GM12878 (cell line): ENCODE measurements at regions not wholly inside any gene's neighbourhood (a gene's known extent, or its start where the extent isn't known, plus 50 kb on each side); places are given as distances from the start of the nearest gene placed in this dataset.

Experiments
- ATAC-seq: fragments of 200-7000 bp; cut with Tn5 transposase; 3 replicates; pipeline ENCODE4 v1.9.1; 2020; ENCODE audit warnings: mild to moderate bottlenecking, moderate library complexity
- BruUV-seq: library from RNA; stranded (reverse); fragments of 400-500 nt; replicated peaks from 2 replicates; lab custom pipeline; 2021; lab: Mats Ljungman, UMichigan
- CTCF ChIA-PET: fragments of 300-600 bp; sonication (Branson Sonifier 250); formaldehyde crosslinking; extraction: SDS; loops from one replicate; lab custom pipeline; 2021; ENCODE audit warnings: inconsistent platforms; lab: Yijun Ruan, JAX
- POLR2A ChIA-PET: fragments of 350-600 bp; formaldehyde crosslinking; extraction: SDS; loops from one replicate; lab custom pipeline; 2021; ENCODE audit warnings: inconsistent platforms; lab: Charles Lee
- RAD21 ChIA-PET: fragments of 300-600 bp; sonication (Branson Sonifier 250); formaldehyde crosslinking; loops from one replicate; lab custom pipeline; 2023; ENCODE audit warnings: antibody characterized with exemption; ENCODE audit not compliant: unreplicated experiment; lab: Charles Lee
- SMC1A ChIA-PET: fragments of 300-600 bp; sonication (Branson Sonifier 250); formaldehyde crosslinking; loops from one replicate; lab custom pipeline; 2023; ENCODE audit not compliant: unreplicated experiment, uncharacterized antibody; lab: Charles Lee
- DNase-seq: peaks from one replicate; pipeline ENCODE4 v3.0.0-alpha.2; 2011; ENCODE audit warnings: low read depth, low spot score
- FAIRE-seq: peaks from 3 replicates; lab custom pipeline; 2011; peaks lifted over from hg19 to GRCh38; lab: Jason Lieb, UNC
- H2AFZ ChIP-seq: 2 replicates; pipeline ENCODE4 v1.6.0; 2011; ENCODE audit warnings: low read depth, low read length, control low read depth; ENCODE audit not compliant: control insufficient read depth
- H3K27ac ChIP-seq: 2 replicates; pipeline ENCODE4 v1.5.1; 2011; ENCODE audit warnings: control low read depth; ENCODE audit not compliant: control insufficient read depth, insufficient read depth
- H3K27me3 ChIP-seq, 2 experiments: replicated peaks in 1 of 2; 2 replicates each; pipeline versions ENCODE4 v1.6.0 to v1.6.1; 2011; ENCODE audit warnings: low read length in 1 of 2; ENCODE audit not compliant: control insufficient read depth in 2 of 2, insufficient read depth in 2 of 2
- H3K36me3 ChIP-seq, 2 experiments: 2 replicates each; pipeline ENCODE4 v1.5.1; 2011; ENCODE audit warnings: low read length in 1 of 2; ENCODE audit not compliant: control insufficient read depth in 2 of 2, insufficient read depth in 2 of 2
- H3K4me1 ChIP-seq: 2 replicates; pipeline ENCODE4 v1.6.1; 2011; ENCODE audit warnings: mild to moderate bottlenecking, low read length, moderate library complexity, mixed read lengths; ENCODE audit not compliant: control insufficient read depth, insufficient read depth
- H3K4me2 ChIP-seq: 2 replicates; pipeline ENCODE4 v1.6.0; 2011; ENCODE audit warnings: control low read depth; ENCODE audit not compliant: control insufficient read depth, insufficient read depth
- H3K4me3 ChIP-seq: fragments of 200-600 bp; sonication (generic); 2 replicates; pipeline ENCODE4 v1.5.1; 2016
- H3K79me2 ChIP-seq: 2 replicates; pipeline ENCODE4 v1.6.0; 2011; ENCODE audit warnings: low read length; ENCODE audit not compliant: control insufficient read depth, insufficient read depth
- H3K9ac ChIP-seq: 2 replicates; pipeline ENCODE4 v1.8.0; 2011; ENCODE audit warnings: low read length, control low read depth, mixed read lengths; ENCODE audit not compliant: control insufficient read depth, insufficient read depth
- H3K9me3 ChIP-seq: replicated peaks from 3 replicates; pipeline ENCODE4 v1.5.1; 2011; ENCODE audit warnings: mild to moderate bottlenecking, low read length; ENCODE audit not compliant: control insufficient read depth, insufficient read depth
- H4K20me1 ChIP-seq: 2 replicates; pipeline ENCODE4 v1.6.0; 2011; ENCODE audit not compliant: control insufficient read depth, insufficient read depth
- CREB1 ChIP-seq: IDR thresholded peaks from 2 replicates; pipeline ENCODE4 v1.6.1; 2012; ENCODE audit warnings: low read depth, mild to moderate bottlenecking, inconsistent platforms
- CREM ChIP-seq: IDR thresholded peaks from 2 replicates; pipeline ENCODE4 v1.6.1; 2014; ENCODE audit warnings: antibody characterized with exemption, low read depth
- EED ChIP-seq: sonication (generic); IDR thresholded peaks from 2 replicates; pipeline ENCODE4 v1.6.1; 2016; ENCODE audit warnings: antibody characterized with exemption, low read depth
- FOS ChIP-seq: IDR thresholded peaks from 3 replicates; pipeline ENCODE4 v1.6.1; 2011; ENCODE audit warnings: borderline replicate concordance; ENCODE audit not compliant: insufficient read length; ENCODE audit errors: extremely low read depth
- GATAD2B ChIP-seq: fragments of 450-650 bp; conservative IDR thresholded peaks from 2 replicates; pipeline ENCODE4 v1.6.1; 2017; ENCODE audit warnings: low read depth, mild to moderate bottlenecking, moderate library complexity
- HDGF ChIP-seq: fragments of 450-650 bp; IDR thresholded peaks from 2 replicates; pipeline ENCODE4 v1.6.1; 2016; ENCODE audit warnings: antibody characterized with exemption
- KAT2A ChIP-seq: conservative IDR thresholded peaks from 2 replicates; pipeline ENCODE4 v1.6.1; 2011; ENCODE audit warnings: low read depth, low read length; ENCODE audit not compliant: control insufficient read depth
- NFYA ChIP-seq: IDR thresholded peaks from 2 replicates; pipeline ENCODE4 v1.6.1; 2011; ENCODE audit warnings: low read depth, mild to moderate bottlenecking, low read length, improper control_type of control experiment, borderline replicate concordance
- NFYB ChIP-seq: IDR thresholded peaks from 2 replicates; pipeline ENCODE4 v1.6.1; 2011; ENCODE audit warnings: low read depth, mild to moderate bottlenecking, low read length, improper control_type of control experiment, moderate library complexity; ENCODE audit not compliant: insufficient read depth
- PAX5 ChIP-seq: IDR thresholded peaks from 2 replicates; pipeline ENCODE4 v1.6.1; 2011; ENCODE audit warnings: low read depth, low read length, borderline replicate concordance
- RELA ChIP-seq: fragments of 450-650 bp; IDR thresholded peaks from 2 replicates; pipeline ENCODE4 v1.8.0; 2014; ENCODE audit warnings: borderline replicate concordance; ENCODE audit not compliant: partially characterized antibody
- SIN3A ChIP-seq: IDR thresholded peaks from 2 replicates; pipeline ENCODE4 v1.6.1; 2012; ENCODE audit warnings: low read depth, low read length, improper control_type of control experiment
- TAF1 ChIP-seq: IDR thresholded peaks from 2 replicates; pipeline ENCODE4 v1.6.1; 2011; ENCODE audit warnings: mild to moderate bottlenecking, low read depth, low read length, borderline replicate concordance
- TARDBP ChIP-seq: IDR thresholded peaks from 2 replicates; pipeline ENCODE4 v1.6.1; 2016; ENCODE audit warnings: borderline replicate concordance
- ZNF274 ChIP-seq: IDR thresholded peaks from one replicate; pipeline ENCODE4 v1.8.0; 2011; ENCODE audit not compliant: insufficient read length, insufficient read depth
- WGBS: methylation state at CpG from one replicate; pipeline ENCODE4 v1.1.6; 2016; ENCODE audit warnings: low lambda C conversion rate; ENCODE audit not compliant: insufficient replicate concordance, insufficient coverage; ENCODE audit errors: missing lambda C conversion rate; 5-methylcytosine and 5-hydroxymethylcytosine counted together
- in situ Hi-C: fragments of 300-500 bp; cut with MboI; formaldehyde crosslinking; loops from 9 replicates; pipeline ENCODE4 v1.14.3; 2018; ENCODE audit warnings: mixed read lengths
- intact Hi-C: fragments of 100-400 bp; cut with micrococcal nuclease; formaldehyde crosslinking; loops from one replicate; pipeline ENCODE4 v1.14.2; 2022; ENCODE audit not compliant: unreplicated experiment
- TF ChIP-seq, protein P1 (sequence below): fragments of 450-650 bp; IDR thresholded peaks from 2 replicates; pipeline ENCODE4 v1.6.1; 2018; ENCODE audit warnings: mild to moderate bottlenecking, low read depth, moderate library complexity; ENCODE audit not compliant: partially characterized antibody

- no peaks in the 10 kb centered on the region for H3K36me3 ChIP-seq
- H4K20me1 ChIP-seq = no peaks in the 10 kb centered on the region
- ATAC-seq (no peak), DNase-seq (no peak), FAIRE-seq (no peak)
- intact Hi-C loops (no loop called here), in situ Hi-C loops (no loop called here)
- H3K4me1 ChIP-seq = no peaks in the 10 kb centered on the region
- no peak overlapping the region for H2AFZ ChIP-seq
- ChIA-PET SMC1A (no interaction called here), RAD21 (no interaction called here), POLR2A (no interaction called here), CTCF (no interaction called here)
- no peak overlapping the region for H3K9ac ChIP-seq
- no peak overlapping the region for H3K4me3 ChIP-seq
- no peaks in the 10 kb centered on the region for H3K27me3 ChIP-seq
- WGBS = 54% methylated on average over 1 of the region's 1 CpG
- H3K9me3 ChIP-seq = no peaks in the 10 kb centered on the region; the same call in 2 of the 3 replicates
- BruUV-seq = no TSS peak
- H3K27ac ChIP-seq = no peak overlapping the region
- H3K79me2 ChIP-seq = no peaks in the 10 kb centered on the region
- H3K4me2 ChIP-seq = no peak overlapping the region
- TF ChIP-seq SIN3A = no peak
- no peak for TF ChIP-seq EED
- no peak for TF ChIP-seq RELA
- no peak for TF ChIP-seq TARDBP
- TF ChIP-seq FOS = no peak
- TF ChIP-seq, protein P1, sequence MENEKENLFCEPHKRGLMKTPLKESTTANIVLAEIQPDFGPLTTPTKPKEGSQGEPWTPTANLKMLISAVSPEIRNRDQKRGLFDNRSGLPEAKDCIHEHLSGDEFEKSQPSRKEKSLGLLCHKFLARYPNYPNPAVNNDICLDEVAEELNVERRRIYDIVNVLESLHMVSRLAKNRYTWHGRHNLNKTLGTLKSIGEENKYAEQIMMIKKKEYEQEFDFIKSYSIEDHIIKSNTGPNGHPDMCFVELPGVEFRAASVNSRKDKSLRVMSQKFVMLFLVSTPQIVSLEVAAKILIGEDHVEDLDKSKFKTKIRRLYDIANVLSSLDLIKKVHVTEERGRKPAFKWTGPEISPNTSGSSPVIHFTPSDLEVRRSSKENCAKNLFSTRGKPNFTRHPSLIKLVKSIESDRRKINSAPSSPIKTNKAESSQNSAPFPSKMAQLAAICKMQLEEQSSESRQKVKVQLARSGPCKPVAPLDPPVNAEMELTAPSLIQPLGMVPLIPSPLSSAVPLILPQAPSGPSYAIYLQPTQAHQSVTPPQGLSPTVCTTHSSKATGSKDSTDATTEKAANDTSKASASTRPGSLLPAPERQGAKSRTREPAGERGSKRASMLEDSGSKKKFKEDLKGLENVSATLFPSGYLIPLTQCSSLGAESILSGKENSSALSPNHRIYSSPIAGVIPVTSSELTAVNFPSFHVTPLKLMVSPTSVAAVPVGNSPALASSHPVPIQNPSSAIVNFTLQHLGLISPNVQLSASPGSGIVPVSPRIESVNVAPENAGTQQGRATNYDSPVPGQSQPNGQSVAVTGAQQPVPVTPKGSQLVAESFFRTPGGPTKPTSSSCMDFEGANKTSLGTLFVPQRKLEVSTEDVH = no peak
- TF ChIP-seq NFYA = no peak
- no peak for TF ChIP-seq GATAD2B
- no peak for TF ChIP-seq PAX5
- no peak for TF ChIP-seq CREM
- no peak for TF ChIP-seq KAT2A
- no peak for TF ChIP-seq ZNF274
- no peak for TF ChIP-seq NFYB
- TF ChIP-seq CREB1 = no peak
- no peak for TF ChIP-seq TAF1
- TF ChIP-seq HDGF = no peak
Measured at GRCh38 chr3:182323126-182323700, 470.1 kb upstream of the ATP11B start.
